ENCODE measurements at regions not wholly inside any gene's neighbourhood (a gene's known extent, or its start where the extent isn't known, plus 50 kb on each side); places are given as distances from the start of the nearest gene placed in this dataset.

DNA sequence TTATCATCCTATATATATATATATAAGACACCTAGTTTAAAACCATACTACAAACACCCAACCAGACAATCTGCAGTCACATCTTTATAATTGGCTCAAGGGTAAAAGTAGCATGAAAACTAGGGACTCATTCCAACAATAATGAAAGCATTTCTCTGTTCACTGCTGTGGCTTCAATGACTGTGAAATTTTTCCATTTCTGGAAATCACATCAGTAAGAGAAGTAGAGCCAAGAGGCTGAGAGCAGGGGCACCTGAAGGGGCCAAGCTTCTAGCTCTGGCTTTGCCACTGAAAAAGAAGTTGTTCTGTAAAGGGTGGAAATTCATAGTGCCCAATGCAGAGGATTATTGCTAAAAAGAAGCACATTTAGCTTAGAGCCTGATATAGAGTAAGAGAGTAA, 158.6 kb upstream of the GLI3 start:
- H3K4me3 Mint-ChIP-seq: no peak overlapping the region
- Histone ChIP-seq H4K8ac (replicated peaks; ENCODE audit: insufficient read length, low read depth, low read length) (no peak overlapping the region), H3K23me2 (ENCODE audit: insufficient read length, low read depth, low read length, poor library complexity, severe bottlenecking) (no peaks in the 10 kb centered on the region), H2AK5ac (ENCODE audit: insufficient read length, low read length) (no peak overlapping the region), H3K14ac (ENCODE audit: insufficient read depth, low read length) (no peak overlapping the region), H4K20me1 (ENCODE audit: control insufficient read depth, insufficient read depth, insufficient read length) (no peaks in the 10 kb centered on the region), H2BK120ac (ENCODE audit: low read depth, low read length, poor library complexity, severe bottlenecking) (no peak overlapping the region), H3K56ac (ENCODE audit: insufficient read length, low read depth, low read length) (no peak overlapping the region), H2BK12ac (ENCODE audit: insufficient read length, low read depth, low read length) (no peak overlapping the region), H3K18ac (ENCODE audit: insufficient read length, low read depth, low read length) (no peak overlapping the region), H3K4ac (ENCODE audit: low read depth, low read length) (no peak overlapping the region), H3K4me2 (ENCODE audit: insufficient read depth, insufficient read length, low read length) (no peak overlapping the region), H3T11ph (ENCODE audit: low read length) (no peak overlapping the region), H3K27me3 (ENCODE audit: insufficient read depth, low read length) (no peaks in the 10 kb centered on the region), H2AFZ (ENCODE audit: low read length) (no peak overlapping the region), H2BK20ac (ENCODE audit: low read depth, low read length, poor library complexity, severe bottlenecking) (no peak overlapping the region), H3K79me1 (ENCODE audit: insufficient read depth, low read depth, low read length, poor library complexity, severe bottlenecking) (no peaks in the 10 kb centered on the region), H2BK5ac (ENCODE audit: insufficient read length, low read length) (no peak overlapping the region), H2BK15ac (ENCODE audit: low read depth, low read length) (no peak overlapping the region), H3K9me3 (ENCODE audit: control insufficient read depth, low read depth, low read length) (no peaks in the 10 kb centered on the region), H3K23ac (ENCODE audit: insufficient read length, low read depth, low read length) (no peak overlapping the region), H3K79me2 (ENCODE audit: insufficient read depth, low read length) (no peaks in the 10 kb centered on the region), H3K4me1 (ENCODE audit: insufficient read depth, low read length) (no peaks in the 10 kb centered on the region), H4K91ac (ENCODE audit: insufficient read length, low read depth, low read length) (no peak overlapping the region), H3K27ac (ENCODE audit: insufficient read length, low read depth, low read length) (no peak overlapping the region), H4K5ac (ENCODE audit: insufficient read length, low read depth, low read length) (no peak overlapping the region), H3K9ac (ENCODE audit: extremely low read depth, insufficient read length, low read length) (no peak overlapping the region)
- H3K9me3 Mint-ChIP-seq: no peaks in the 10 kb centered on the region
- no peaks in the 10 kb centered on the region for H3K36me3 Mint-ChIP-seq (ENCODE audit: insufficient read depth in 1 of 3, low read depth in 3 of 3)
- H3K27ac Mint-ChIP-seq: no peak overlapping the region
- DNase-seq: no peak
- H3K27me3 Mint-ChIP-seq (ENCODE audit: low read depth): no peaks in the 10 kb centered on the region
- no peaks in the 10 kb centered on the region for H3K4me1 Mint-ChIP-seq
- TF ChIP-seq, protein P1, sequence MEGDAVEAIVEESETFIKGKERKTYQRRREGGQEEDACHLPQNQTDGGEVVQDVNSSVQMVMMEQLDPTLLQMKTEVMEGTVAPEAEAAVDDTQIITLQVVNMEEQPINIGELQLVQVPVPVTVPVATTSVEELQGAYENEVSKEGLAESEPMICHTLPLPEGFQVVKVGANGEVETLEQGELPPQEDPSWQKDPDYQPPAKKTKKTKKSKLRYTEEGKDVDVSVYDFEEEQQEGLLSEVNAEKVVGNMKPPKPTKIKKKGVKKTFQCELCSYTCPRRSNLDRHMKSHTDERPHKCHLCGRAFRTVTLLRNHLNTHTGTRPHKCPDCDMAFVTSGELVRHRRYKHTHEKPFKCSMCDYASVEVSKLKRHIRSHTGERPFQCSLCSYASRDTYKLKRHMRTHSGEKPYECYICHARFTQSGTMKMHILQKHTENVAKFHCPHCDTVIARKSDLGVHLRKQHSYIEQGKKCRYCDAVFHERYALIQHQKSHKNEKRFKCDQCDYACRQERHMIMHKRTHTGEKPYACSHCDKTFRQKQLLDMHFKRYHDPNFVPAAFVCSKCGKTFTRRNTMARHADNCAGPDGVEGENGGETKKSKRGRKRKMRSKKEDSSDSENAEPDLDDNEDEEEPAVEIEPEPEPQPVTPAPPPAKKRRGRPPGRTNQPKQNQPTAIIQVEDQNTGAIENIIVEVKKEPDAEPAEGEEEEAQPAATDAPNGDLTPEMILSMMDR (conservative IDR thresholded peaks at IDR 0.05): no peak
